GM12891 (cell line): ENCODE measurements at regions not wholly inside any gene's neighbourhood (a gene's known extent, or its start where the extent isn't known, plus 50 kb on each side); places are given as distances from the start of the nearest gene placed in this dataset.

ENCODE experiments used
- DNase-seq: peaks from one replicate; pipeline ENCODE4 v3.0.0; 2011; ENCODE audit warnings: low spot score; ENCODE audit not compliant: insufficient read length
- FAIRE-seq: peaks from 2 replicates; lab custom pipeline; 2011; peaks lifted over from hg19 to GRCh38; lab: Jason Lieb, UNC
- PAX5 ChIP-seq: IDR thresholded peaks from 2 replicates; pipeline ENCODE4 v1.6.1; 2011; ENCODE audit warnings: low read length, moderate library complexity, mild to moderate bottlenecking; ENCODE audit not compliant: insufficient read depth, severe bottlenecking
- POLR2A ChIP-seq: IDR thresholded peaks from 2 replicates; pipeline ENCODE4 v1.6.1; 2011; ENCODE audit warnings: low read depth, low read length, control low read depth
- POLR2AphosphoS5 ChIP-seq: IDR thresholded peaks from 2 replicates; pipeline ENCODE4 v1.6.1; 2011; ENCODE audit warnings: low read depth, low read length, control low read depth
- POU2F2 ChIP-seq: IDR thresholded peaks from 2 replicates; pipeline ENCODE4 v1.6.1; 2011; ENCODE audit warnings: low read depth, mild to moderate bottlenecking, control low read depth, low read length, moderate library complexity
- SPI1 ChIP-seq: IDR thresholded peaks from 2 replicates; pipeline ENCODE4 v1.6.1; 2011; ENCODE audit warnings: low read depth, low read length, control low read depth
- TAF1 ChIP-seq: IDR thresholded peaks from 2 replicates; pipeline ENCODE4 v1.6.1; 2011; ENCODE audit warnings: low read depth, low read length, control low read depth

DNA sequence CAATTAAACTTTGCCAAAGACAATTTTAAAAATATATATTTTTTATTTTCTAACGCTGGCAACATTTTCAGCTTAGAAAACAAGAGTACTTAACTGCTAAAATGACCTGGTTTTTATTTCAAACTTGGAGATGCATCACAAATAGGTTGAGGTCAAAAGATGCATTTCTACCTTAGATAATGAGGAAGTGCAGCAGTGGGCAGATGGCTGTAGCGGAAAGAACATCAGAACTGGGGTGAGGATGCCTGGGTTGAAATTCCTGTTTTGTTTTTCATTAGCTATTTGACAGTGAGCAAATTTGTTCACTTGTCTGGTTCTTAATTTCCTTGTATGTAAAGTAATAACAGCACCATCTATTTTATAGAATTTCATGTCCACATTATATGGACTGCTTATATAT is 524.8 kb upstream of the KLF4 start:
- TF ChIP-seq PAX5 (no peak), SPI1 (peak; percentile 70)
- DNase-seq = no peak
- no peak for FAIRE-seq

DNA sequence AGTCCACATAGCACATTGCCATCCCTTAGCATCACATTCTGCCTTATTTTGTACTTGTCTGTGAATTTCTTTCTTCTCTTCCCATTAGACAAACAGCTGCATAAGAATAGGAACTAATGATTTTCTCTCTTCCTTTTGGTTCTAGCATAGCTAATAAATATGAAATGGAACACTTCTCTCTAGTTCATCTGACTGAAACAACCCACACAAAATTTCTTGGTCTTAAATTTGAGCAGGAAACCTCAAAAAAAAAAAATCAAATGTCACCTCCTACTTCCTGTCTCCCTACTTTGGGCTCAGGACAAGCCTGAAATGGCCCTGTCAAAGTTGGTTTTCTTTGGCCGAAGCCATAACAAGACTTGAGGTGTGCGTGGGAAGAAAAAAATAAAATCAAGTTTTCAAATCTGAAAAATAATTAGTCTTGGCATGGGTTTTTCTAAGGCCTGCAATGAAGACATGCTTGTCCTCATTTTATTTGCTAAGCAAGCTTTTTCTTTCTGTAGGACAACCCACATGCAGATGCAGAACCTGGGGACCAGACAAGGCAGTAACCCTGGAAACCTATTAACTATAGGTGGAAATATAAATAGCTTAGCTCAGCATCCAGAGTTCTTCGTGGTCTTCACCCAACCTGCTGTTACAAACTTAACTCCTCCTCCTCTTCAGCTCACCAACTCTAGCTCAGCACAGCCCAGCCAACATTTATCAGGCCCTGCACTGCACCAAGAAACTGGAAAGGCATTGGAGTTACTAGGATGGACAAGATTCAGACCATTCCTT is 523.5 kb upstream of the KLF4 start:
- FAIRE-seq = no peak
- DNase-seq = no peak
- TF ChIP-seq POLR2AphosphoS5 (no peak), POLR2A (no peak), POU2F2 (no peak), PAX5 (no peak), SPI1 (no peak), TAF1 (no peak)

DNA sequence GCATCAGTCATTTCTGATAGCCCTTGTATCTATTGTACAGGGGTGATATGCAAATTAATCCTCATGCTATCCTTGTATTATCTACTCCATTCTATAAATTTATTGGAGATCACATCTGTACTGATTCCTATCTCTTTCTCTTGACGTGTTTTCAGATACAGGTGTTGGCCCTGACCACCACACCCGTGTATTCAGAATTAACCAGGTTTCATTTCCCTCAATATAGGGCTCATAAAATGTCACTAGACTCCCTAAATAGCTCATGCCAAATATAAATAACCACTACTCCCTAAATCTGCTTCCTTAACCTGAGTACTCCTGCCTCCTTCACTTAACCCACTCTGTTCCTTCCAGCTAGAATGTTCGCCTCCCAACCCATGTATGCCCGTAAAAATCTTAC is 522.8 kb upstream of the KLF4 start:
- FAIRE-seq (no peak), DNase-seq (no peak)
- no peak for TF ChIP-seq POLR2A
- peak; percentile 11; the same call in 1 of the 2 replicates for TF ChIP-seq SPI1

DNA sequence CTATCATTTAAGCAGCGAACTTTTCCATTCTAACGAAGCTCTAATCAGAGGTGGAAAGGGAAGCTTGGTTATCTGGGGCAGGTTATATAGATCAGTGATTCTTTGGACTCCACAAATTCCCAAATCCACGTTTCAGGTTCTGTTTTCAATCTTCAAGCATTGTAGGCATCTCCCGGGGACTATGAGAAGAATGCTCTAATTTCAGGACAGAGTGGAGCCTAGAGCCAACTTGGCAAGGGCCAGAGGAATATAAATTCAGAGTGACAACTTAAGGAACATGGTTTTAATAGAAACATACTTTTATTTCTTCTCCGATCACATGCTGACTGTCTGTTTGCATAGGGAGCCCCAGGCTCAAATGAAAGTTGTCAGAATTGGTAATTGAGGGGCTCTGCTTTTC is 514.0 kb upstream of the KLF4 start:
- TF ChIP-seq POLR2AphosphoS5 (no peak), PAX5 (no peak), SPI1 (no peak), POU2F2 (no peak), TAF1 (no peak), POLR2A (no peak)
- no peak for DNase-seq
- FAIRE-seq = no peak

- FAIRE-seq = no peak
- no peak for DNase-seq
- TF ChIP-seq POLR2A (no peak), POLR2AphosphoS5 (no peak), POU2F2 (no peak), PAX5 (no peak), SPI1 (no peak), TAF1 (no peak)
Observed at GRCh38 chr9:108002371-108002956, 512.9 kb upstream of the KLF4 start.

DNA sequence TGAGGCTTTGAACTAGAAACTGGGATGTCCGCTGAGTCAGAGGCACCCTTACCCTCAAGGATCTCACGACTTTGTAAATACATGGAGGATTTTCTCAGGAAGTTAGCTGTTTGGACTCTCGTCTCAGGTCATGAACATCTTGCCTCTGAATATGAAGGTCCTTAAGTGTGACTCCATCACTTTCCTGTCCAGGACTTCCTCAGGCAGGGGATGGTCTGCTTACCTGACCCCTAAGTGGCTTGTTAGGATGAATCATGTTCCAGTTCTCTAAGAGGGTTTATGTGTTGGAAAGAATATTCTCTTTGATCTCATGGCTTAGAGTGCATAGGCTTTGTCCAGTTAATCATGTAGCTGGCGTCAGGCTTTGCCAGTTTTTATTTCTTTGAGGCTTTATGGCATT is 511.7 kb upstream of the KLF4 start:
- DNase-seq = no peak
- no peak for FAIRE-seq
- TF ChIP-seq PAX5 (no peak), TAF1 (no peak), SPI1 (no peak), POLR2AphosphoS5 (no peak), POLR2A (no peak), POU2F2 (no peak)

GRCh38 chr9:107999890-108000289 is 510.3 kb upstream of the KLF4 start:
- FAIRE-seq = no peak
- TF ChIP-seq SPI1 (no peak), TAF1 (no peak), POLR2A (no peak), PAX5 (no peak), POU2F2 (no peak), POLR2AphosphoS5 (no peak)
- DNase-seq = no peak

- FAIRE-seq (no peak), DNase-seq (no peak)
- TF ChIP-seq POLR2A (no peak), SPI1 (no peak), POU2F2 (no peak), PAX5 (no peak), POLR2AphosphoS5 (no peak), TAF1 (no peak)
Observed at GRCh38 chr9:107999011-107999410, 509.4 kb upstream of the KLF4 start.

- no peak for FAIRE-seq
- DNase-seq = no peak
- TF ChIP-seq POLR2A = no peak
- TF ChIP-seq POU2F2 = no peak
- no peak for TF ChIP-seq SPI1
Observed at GRCh38 chr9:107994648-107995047, 505.1 kb upstream of the KLF4 start.

DNA sequence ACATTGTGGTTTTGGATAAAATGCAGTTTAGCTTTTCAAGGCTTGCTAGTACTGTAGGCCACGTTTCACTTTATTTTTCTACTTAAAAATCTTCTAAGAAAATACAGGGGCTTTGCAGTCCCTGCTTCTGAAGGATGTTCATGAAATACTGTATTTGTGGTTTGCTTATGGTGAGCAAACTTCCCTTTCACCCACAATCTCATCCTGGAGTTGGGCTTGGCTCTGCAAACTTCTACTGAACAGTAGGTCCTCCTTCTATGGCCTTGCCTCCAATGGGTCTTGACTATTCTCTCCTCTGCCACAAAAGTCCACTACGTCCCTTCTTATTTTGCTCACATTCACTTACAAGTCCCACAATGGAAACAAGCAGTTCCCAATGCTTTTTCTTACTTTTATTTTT is 502.7 kb upstream of the KLF4 start:
- TF ChIP-seq POU2F2 (no peak), POLR2A (no peak), TAF1 (no peak), POLR2AphosphoS5 (no peak), PAX5 (no peak), SPI1 (no peak)
- no peak for DNase-seq
- FAIRE-seq = no peak
